H9 (cell line): ENCODE measurements at regions not wholly inside any gene's neighbourhood (a gene's known extent, or its start where the extent isn't known, plus 50 kb on each side); places are given as distances from the start of the nearest gene placed in this dataset.
A peak's percentile ranks its signal among the peaks of the same experiment; 100 is the strongest.

Experiments used
- DNase-seq: peaks from one replicate; pipeline ENCODE4 v3.0.0-alpha.2; 2017
- H2AFZ ChIP-seq: one replicate; pipeline ENCODE4 v1.6.1; 2013; ENCODE audit warnings: mild to moderate bottlenecking, low read length, control low read depth, moderate library complexity
- H2AK5ac ChIP-seq: 2 replicates; pipeline ENCODE4 v1.6.1; 2013; ENCODE audit warnings: low read length, control low read depth, mixed read lengths; ENCODE audit not compliant: insufficient read length
- H2BK120ac ChIP-seq: one replicate; pipeline ENCODE4 v1.6.1; 2013; ENCODE audit warnings: low read depth, mild to moderate bottlenecking, low read length, control low read depth, inconsistent platforms; ENCODE audit not compliant: poor library complexity, severe bottlenecking
- H2BK12ac ChIP-seq: 2 replicates; pipeline ENCODE4 v1.6.1; 2013; ENCODE audit warnings: low read length, control low read depth, mixed read lengths, low read depth; ENCODE audit not compliant: insufficient read length
- H2BK15ac ChIP-seq: 2 replicates; pipeline ENCODE4 v1.6.1; 2013; ENCODE audit warnings: low read depth, low read length, control low read depth
- H2BK20ac ChIP-seq: one replicate; pipeline ENCODE4 v1.6.1; 2013; ENCODE audit warnings: low read depth, mild to moderate bottlenecking, low read length, control low read depth, inconsistent platforms; ENCODE audit not compliant: poor library complexity, severe bottlenecking
- H2BK5ac ChIP-seq: 2 replicates; pipeline ENCODE4 v1.6.1; 2013; ENCODE audit warnings: low read length, control low read depth, mixed read lengths; ENCODE audit not compliant: insufficient read length
- H3K14ac ChIP-seq: 2 replicates; pipeline ENCODE4 v1.6.1; 2013; ENCODE audit warnings: low read length, control low read depth; ENCODE audit not compliant: insufficient read depth
- H3K18ac ChIP-seq: 2 replicates; pipeline ENCODE4 v1.6.1; 2013; ENCODE audit warnings: low read depth, mild to moderate bottlenecking, mixed read lengths, low read length, control low read depth; ENCODE audit not compliant: insufficient read length
- H3K23ac ChIP-seq: 2 replicates; pipeline ENCODE4 v1.6.1; 2013; ENCODE audit warnings: low read length, control low read depth, mixed read lengths, low read depth; ENCODE audit not compliant: insufficient read length
- H3K23me2 ChIP-seq: 2 replicates; pipeline ENCODE4 v1.6.1; 2013; ENCODE audit warnings: low read depth, mild to moderate bottlenecking, mixed read lengths, low read length, control low read depth; ENCODE audit not compliant: insufficient read length, poor library complexity, severe bottlenecking
- H3K27ac ChIP-seq: 2 replicates; pipeline ENCODE4 v1.5.1; 2013; ENCODE audit warnings: low read length, control low read depth, mixed read lengths, low read depth; ENCODE audit not compliant: insufficient read length
- H3K27me3 ChIP-seq: 2 replicates; pipeline ENCODE4 v1.6.1; 2013; ENCODE audit warnings: low read length, control low read depth, inconsistent platforms; ENCODE audit not compliant: insufficient read depth
- H3K4ac ChIP-seq: 2 replicates; pipeline ENCODE4 v1.6.1; 2013; ENCODE audit warnings: low read depth, mild to moderate bottlenecking, control low read depth, inconsistent platforms, low read length, moderate library complexity
- H3K4me1 ChIP-seq: 2 replicates; pipeline ENCODE4 v1.6.1; 2013; ENCODE audit warnings: low read length, control low read depth, inconsistent platforms; ENCODE audit not compliant: insufficient read depth
- H3K4me2 ChIP-seq: 2 replicates; pipeline ENCODE4 v1.6.1; 2013; ENCODE audit warnings: low read length, control low read depth, mixed read lengths; ENCODE audit not compliant: insufficient read length, insufficient read depth
- H3K56ac ChIP-seq: 2 replicates; pipeline ENCODE4 v1.6.1; 2013; ENCODE audit warnings: low read depth, mild to moderate bottlenecking, mixed read lengths, low read length, control low read depth; ENCODE audit not compliant: insufficient read length
- H3K79me1 ChIP-seq: 2 replicates; pipeline ENCODE4 v1.6.1; 2013; ENCODE audit warnings: low read depth, mild to moderate bottlenecking, moderate library complexity, low read length, control low read depth, inconsistent platforms; ENCODE audit not compliant: insufficient read depth, poor library complexity, severe bottlenecking
- H3K79me2 ChIP-seq: 2 replicates; pipeline ENCODE4 v1.6.1; 2013; ENCODE audit warnings: low read length, control low read depth, inconsistent platforms; ENCODE audit not compliant: insufficient read depth
- H3K9ac ChIP-seq: 2 replicates; pipeline ENCODE4 v1.6.1; 2013; ENCODE audit warnings: low read length, control low read depth, mixed read lengths; ENCODE audit not compliant: insufficient read length; ENCODE audit errors: extremely low read depth
- H3K9me3 ChIP-seq: one replicate; pipeline ENCODE4 v1.6.1; 2013; ENCODE audit warnings: low read depth, low read length, inconsistent platforms; ENCODE audit not compliant: control insufficient read depth
- H3T11ph ChIP-seq: one replicate; pipeline ENCODE4 v1.6.1; 2013; ENCODE audit warnings: mild to moderate bottlenecking, low read length, control low read depth, inconsistent platforms
- H4K20me1 ChIP-seq: one replicate; pipeline ENCODE4 v1.6.1; 2013; ENCODE audit not compliant: control insufficient read depth, insufficient read length, insufficient read depth
- H4K5ac ChIP-seq: 2 replicates; pipeline ENCODE4 v1.6.1; 2013; ENCODE audit warnings: low read depth, mild to moderate bottlenecking, mixed read lengths, low read length, control low read depth; ENCODE audit not compliant: insufficient read length
- H4K8ac ChIP-seq: replicated peaks from 2 replicates; pipeline ENCODE4 v1.6.1; 2013; ENCODE audit warnings: low read length, control low read depth, mixed read lengths, low read depth; ENCODE audit not compliant: insufficient read length
- H4K91ac ChIP-seq: 2 replicates; pipeline ENCODE4 v1.6.1; 2013; ENCODE audit warnings: low read depth, mild to moderate bottlenecking, moderate library complexity, mixed read lengths, low read length, control low read depth; ENCODE audit not compliant: insufficient read length
- H3K27ac Mint-ChIP-seq, 3 experiments: 2 replicates in 2 of 3; 3 replicates in 1 of 3; pipeline ENCODE4 v1.8.0; 2020 to 2021; ENCODE audit warnings: mixed read lengths in 3 of 3, mild to moderate bottlenecking in 1 of 3, moderate library complexity in 1 of 3
- H3K27me3 Mint-ChIP-seq: 2 replicates; pipeline ENCODE4 v1.8.0; 2021; ENCODE audit warnings: low read depth, mild to moderate bottlenecking, moderate library complexity, mixed read lengths
- H3K36me3 Mint-ChIP-seq, 3 experiments: 2 replicates in 2 of 3; 3 replicates in 1 of 3; pipeline ENCODE4 v1.8.0; 2020 to 2021; ENCODE audit warnings: low read depth in 3 of 3, mixed read lengths in 3 of 3; ENCODE audit not compliant: insufficient read depth in 1 of 3
- H3K4me1 Mint-ChIP-seq, 2 experiments: 2 replicates each; pipeline ENCODE4 v1.8.0; 2020; ENCODE audit warnings: mixed read lengths in 2 of 2
- H3K4me3 Mint-ChIP-seq, 2 experiments: 2 replicates in 1 of 2; 3 replicates in 1 of 2; pipeline ENCODE4 v1.8.0; 2020 to 2021; ENCODE audit warnings: mild to moderate bottlenecking in 2 of 2, mixed read lengths in 2 of 2, moderate library complexity in 1 of 2
- H3K9me3 Mint-ChIP-seq, 2 experiments: 2 replicates in 1 of 2; 3 replicates in 1 of 2; pipeline ENCODE4 v1.8.0; 2020; ENCODE audit warnings: mild to moderate bottlenecking in 2 of 2, mixed read lengths in 2 of 2, moderate library complexity in 1 of 2
- WGBS: extraction: QIAGEN DNeasy Blood & Tissue Kit; methylation state at CpG from one replicate; pipeline ENCODE4 v1.1.7; 2013; ENCODE audit warnings: missing lambda C conversion rate, low lambda C conversion rate, mixed read lengths; ENCODE audit not compliant: insufficient read length; ENCODE audit errors: extremely low coverage; 5-methylcytosine and 5-hydroxymethylcytosine counted together
- TF ChIP-seq, protein P1 (sequence below): fragments of 200-600 bp; sonication (generic); conservative IDR thresholded peaks from 3 replicates; pipeline ENCODE4 v1.8.0; 2021; ENCODE audit warnings: antibody characterized with exemption, mild to moderate bottlenecking

DNA sequence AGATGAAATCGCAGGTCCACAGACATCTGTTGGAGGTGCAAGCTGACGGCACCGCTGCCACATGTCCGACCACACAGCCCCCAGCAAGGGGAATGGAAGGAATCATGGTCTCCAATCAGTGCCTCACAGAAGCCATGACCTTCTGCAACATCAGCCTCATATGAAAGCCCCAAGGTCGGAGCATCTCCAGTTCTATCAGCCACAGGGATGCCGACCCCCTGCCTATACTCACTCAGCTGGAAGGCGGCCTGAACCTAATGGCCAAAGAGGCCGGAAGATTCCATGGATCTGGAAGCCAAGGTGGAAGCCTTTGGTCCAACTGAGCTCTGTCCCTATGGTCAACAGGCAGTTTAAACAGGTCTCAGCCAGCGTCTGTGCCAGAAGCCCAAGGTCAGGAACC lies 278.8 kb downstream of the TNS1 start:
- H3K14ac ChIP-seq, result no peak overlapping the region
- Mint-ChIP-seq H3K9me3 (no peaks in the 10 kb centered on the region), H3K27me3 (peaks cover 4% of the 10 kb centered on the region; the same call in 1 of the 2 replicates), H3K4me3 (no peak overlapping the region), H3K27ac (0 out of 7 replicates have a peak overlapping the region, but pooled peaks of 1 of the 3 experiments have one; percentile 7), H3K4me1 (no peaks in the 10 kb centered on the region), H3K36me3 (no peaks in the 10 kb centered on the region)
- no peaks in the 10 kb centered on the region for H3K79me2 ChIP-seq
- H3K18ac ChIP-seq, result no peak overlapping the region
- no peak overlapping the region for H3T11ph ChIP-seq
- H3K79me1 ChIP-seq, result no peaks in the 10 kb centered on the region
- H2AK5ac ChIP-seq, result no peak overlapping the region
- H2AFZ ChIP-seq, result no peak overlapping the region
- H2BK5ac ChIP-seq, result no peak overlapping the region
- no peaks in the 10 kb centered on the region for H3K9me3 ChIP-seq
- no peak overlapping the region for H3K4ac ChIP-seq
- TF ChIP-seq, protein P1, sequence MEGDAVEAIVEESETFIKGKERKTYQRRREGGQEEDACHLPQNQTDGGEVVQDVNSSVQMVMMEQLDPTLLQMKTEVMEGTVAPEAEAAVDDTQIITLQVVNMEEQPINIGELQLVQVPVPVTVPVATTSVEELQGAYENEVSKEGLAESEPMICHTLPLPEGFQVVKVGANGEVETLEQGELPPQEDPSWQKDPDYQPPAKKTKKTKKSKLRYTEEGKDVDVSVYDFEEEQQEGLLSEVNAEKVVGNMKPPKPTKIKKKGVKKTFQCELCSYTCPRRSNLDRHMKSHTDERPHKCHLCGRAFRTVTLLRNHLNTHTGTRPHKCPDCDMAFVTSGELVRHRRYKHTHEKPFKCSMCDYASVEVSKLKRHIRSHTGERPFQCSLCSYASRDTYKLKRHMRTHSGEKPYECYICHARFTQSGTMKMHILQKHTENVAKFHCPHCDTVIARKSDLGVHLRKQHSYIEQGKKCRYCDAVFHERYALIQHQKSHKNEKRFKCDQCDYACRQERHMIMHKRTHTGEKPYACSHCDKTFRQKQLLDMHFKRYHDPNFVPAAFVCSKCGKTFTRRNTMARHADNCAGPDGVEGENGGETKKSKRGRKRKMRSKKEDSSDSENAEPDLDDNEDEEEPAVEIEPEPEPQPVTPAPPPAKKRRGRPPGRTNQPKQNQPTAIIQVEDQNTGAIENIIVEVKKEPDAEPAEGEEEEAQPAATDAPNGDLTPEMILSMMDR, result no peak
- H2BK12ac ChIP-seq, result no peak overlapping the region
- H4K5ac ChIP-seq, result no peak overlapping the region
- no peak overlapping the region for H2BK20ac ChIP-seq
- WGBS, result no CpG with 5 or more reads among the region's 9 CpGs
- H3K23me2 ChIP-seq, result no peaks in the 10 kb centered on the region
- no peak overlapping the region for H2BK15ac ChIP-seq
- DNase-seq, result no peak
- no peaks in the 10 kb centered on the region for H4K20me1 ChIP-seq
- no peak overlapping the region for H3K23ac ChIP-seq
- H2BK120ac ChIP-seq, result no peak overlapping the region
- no peaks in the 10 kb centered on the region for H3K27me3 ChIP-seq
- H3K4me1 ChIP-seq, result no peaks in the 10 kb centered on the region
- H3K27ac ChIP-seq, result no peak overlapping the region
- no peak overlapping the region for H3K4me2 ChIP-seq
- H4K91ac ChIP-seq, result no peak overlapping the region
- no peak overlapping the region for H3K9ac ChIP-seq
- no peak overlapping the region for H4K8ac ChIP-seq
- no peak overlapping the region for H3K56ac ChIP-seq
